IMR-90 (cell line): ENCODE measurements at regions not wholly inside any gene's neighbourhood (a gene's known extent, or its start where the extent isn't known, plus 50 kb on each side); places are given as distances from the start of the nearest gene placed in this dataset.

Experiments used
- ATAC-seq: fragments of 200-7000 bp; cut with Tn5 transposase; 2 replicates; pipeline ENCODE4 v1.9.1; 2020; ENCODE audit warnings: low read depth, mild to moderate bottlenecking, moderate library complexity
- BruUV-seq: library from RNA; stranded (reverse); fragments of 400-500 nt; replicated peaks from 2 replicates; lab custom pipeline; 2021; lab: Mats Ljungman, UMichigan
- CTCF ChIA-PET: fragments of 300-600 bp; formaldehyde crosslinking; extraction: SDS; loops from one replicate; lab custom pipeline; 2021; ENCODE audit warnings: antibody characterized with exemption; lab: Yijun Ruan, JAX
- POLR2A ChIA-PET: fragments of 300-600 bp; sonication (Branson Sonifier 250); formaldehyde crosslinking; loops from one replicate; lab custom pipeline; 2022; ENCODE audit warnings: antibody characterized with exemption; ENCODE audit not compliant: unreplicated experiment; lab: Charles Lee
- DNase-seq: peaks from one replicate; pipeline ENCODE4 v3.0.0; 2013
- H2AFZ ChIP-seq: replicated peaks from 2 replicates; pipeline ENCODE3; 2013; ENCODE audit warnings: low read length, mild to moderate bottlenecking; ENCODE audit not compliant: poor library complexity
- H2AK5ac ChIP-seq: 2 replicates; pipeline ENCODE4 v1.6.1; 2013; ENCODE audit warnings: low read depth, low read length, inconsistent platforms
- H2AK9ac ChIP-seq: replicated peaks from 2 replicates; pipeline ENCODE3; 2013; ENCODE audit warnings: mild to moderate bottlenecking, low read depth, low read length, moderate library complexity; ENCODE audit not compliant: poor library complexity
- H2BK120ac ChIP-seq: 2 replicates; pipeline ENCODE4 v1.6.1; 2013; ENCODE audit warnings: low read depth, low read length, inconsistent platforms
- H2BK15ac ChIP-seq: 3 replicates; pipeline ENCODE4 v1.6.1; 2013; ENCODE audit warnings: low read depth, low read length, inconsistent platforms
- H2BK20ac ChIP-seq: 2 replicates; pipeline ENCODE4 v1.6.1; 2013; ENCODE audit warnings: low read depth, mild to moderate bottlenecking, inconsistent platforms, low read length, moderate library complexity
- H2BK5ac ChIP-seq: 2 replicates; pipeline ENCODE4 v1.6.1; 2013; ENCODE audit warnings: mild to moderate bottlenecking, low read depth, low read length, inconsistent platforms; ENCODE audit not compliant: poor library complexity, severe bottlenecking
- H3K14ac ChIP-seq: replicated peaks from 2 replicates; pipeline ENCODE4 v1.6.1; 2013; ENCODE audit warnings: low read depth, low read length, inconsistent platforms
- H3K18ac ChIP-seq: 2 replicates; pipeline ENCODE4 v1.6.1; 2013; ENCODE audit warnings: low read depth, low read length, control low read depth
- H3K23ac ChIP-seq: 2 replicates; pipeline ENCODE4 v1.6.1; 2013; ENCODE audit warnings: low read depth, low read length, inconsistent platforms
- H3K27ac ChIP-seq: 2 replicates; pipeline ENCODE4 v1.5.1; 2013; ENCODE audit warnings: mild to moderate bottlenecking, control low read depth, low read length; ENCODE audit not compliant: insufficient read depth
- H3K27me3 ChIP-seq: 2 replicates; pipeline ENCODE4 v1.6.1; 2013; ENCODE audit warnings: low read length; ENCODE audit not compliant: control insufficient read depth, insufficient read depth
- H3K36me3 ChIP-seq: 2 replicates; pipeline ENCODE4 v1.6.1; 2013; ENCODE audit warnings: low read length, mixed read lengths; ENCODE audit not compliant: control insufficient read depth, insufficient read depth
- H3K4ac ChIP-seq: 2 replicates; pipeline ENCODE4 v1.6.1; 2013; ENCODE audit warnings: low read depth, low read length, inconsistent platforms
- H3K4me1 ChIP-seq: 2 replicates; pipeline ENCODE4 v1.6.1; 2013; ENCODE audit warnings: low read length, mixed read lengths; ENCODE audit not compliant: control insufficient read depth, insufficient read depth
- H3K4me2 ChIP-seq: 2 replicates; pipeline ENCODE4 v1.6.1; 2013; ENCODE audit warnings: low read depth, mild to moderate bottlenecking, control low read depth, low read length, moderate library complexity
- H3K4me3 ChIP-seq: 2 replicates; pipeline ENCODE4 v1.5.1; 2013; ENCODE audit warnings: low read depth, mild to moderate bottlenecking, control low read depth, low read length, moderate library complexity; ENCODE audit not compliant: insufficient read depth
- H3K56ac ChIP-seq: 2 replicates; pipeline ENCODE4 v1.6.1; 2013; ENCODE audit warnings: low read length, inconsistent platforms; ENCODE audit not compliant: insufficient read depth; ENCODE audit errors: extremely low read depth
- H3K79me1 ChIP-seq, 2 experiments: 2 replicates each; pipeline ENCODE4 v1.6.1; 2013; ENCODE audit warnings: low read length in 2 of 2, inconsistent platforms in 1 of 2, low read depth in 1 of 2
- H3K9ac ChIP-seq: 2 replicates; pipeline ENCODE4 v1.6.1; 2013; ENCODE audit warnings: low read depth, low read length, control low read depth
- H3K9me1 ChIP-seq: 2 replicates; pipeline ENCODE4 v1.6.1; 2013; ENCODE audit warnings: low read length, inconsistent platforms; ENCODE audit not compliant: insufficient read depth
- H3K9me3 ChIP-seq: 2 replicates; pipeline ENCODE4 v1.6.1; 2013; ENCODE audit warnings: low read length; ENCODE audit not compliant: control insufficient read depth, insufficient read depth
- H4K20me1 ChIP-seq: 2 replicates; pipeline ENCODE4 v1.6.1; 2013; ENCODE audit warnings: low read length, inconsistent platforms; ENCODE audit not compliant: insufficient read depth
- H4K5ac ChIP-seq: 2 replicates; pipeline ENCODE4 v1.6.1; 2013; ENCODE audit warnings: mild to moderate bottlenecking, low read depth, low read length, control low read depth
- H4K8ac ChIP-seq, 2 experiments: 2 replicates each; pipeline ENCODE4 v1.6.1; 2013; ENCODE audit warnings: low read depth in 2 of 2, low read length in 2 of 2, control low read depth in 1 of 2, inconsistent platforms in 1 of 2
- H4K91ac ChIP-seq: 2 replicates; pipeline ENCODE4 v1.6.1; 2013; ENCODE audit warnings: low read depth, low read length, inconsistent platforms; ENCODE audit not compliant: insufficient read depth
- BHLHE40 ChIP-seq: fragments of 150-350 bp; IDR thresholded peaks from 2 replicates; pipeline ENCODE4 v1.6.1; 2016; ENCODE audit warnings: mild to moderate bottlenecking, low read depth, low read length
- CEBPB ChIP-seq: IDR thresholded peaks from 2 replicates; pipeline ENCODE4 v1.6.1; 2012; ENCODE audit warnings: low read depth, low read length, improper control_type of control experiment
- CHD1 ChIP-seq: IDR thresholded peaks from 2 replicates; pipeline ENCODE4 v1.6.1; 2012; ENCODE audit warnings: low read depth, low read length, improper control_type of control experiment
- CTCF ChIP-seq: conservative IDR thresholded peaks from 2 replicates; pipeline ENCODE4 v1.5.1; 2012; ENCODE audit warnings: mild to moderate bottlenecking, low read depth, low read length, improper control_type of control experiment
- ELK1 ChIP-seq: fragments of 150-350 bp; IDR thresholded peaks from 2 replicates; pipeline ENCODE4 v1.6.1; 2016; ENCODE audit warnings: low read depth, mild to moderate bottlenecking, low read length, moderate library complexity, borderline replicate concordance
- FOS ChIP-seq: fragments of 150-350 bp; IDR thresholded peaks from 2 replicates; pipeline ENCODE4 v1.6.1; 2016; ENCODE audit warnings: low read depth, low read length
- MAFK ChIP-seq: IDR thresholded peaks from 2 replicates; pipeline ENCODE4 v1.6.1; 2012; ENCODE audit warnings: low read depth, low read length, improper control_type of control experiment
- MAZ ChIP-seq: IDR thresholded peaks from 2 replicates; pipeline ENCODE4 v1.6.1; 2012; ENCODE audit warnings: low read depth, mild to moderate bottlenecking, low read length, improper control_type of control experiment, moderate library complexity, borderline replicate concordance
- MXI1 ChIP-seq: IDR thresholded peaks from 2 replicates; pipeline ENCODE4 v1.6.1; 2012; ENCODE audit warnings: low read depth, mild to moderate bottlenecking, low read length, moderate library complexity, borderline replicate concordance
- NFE2L2 ChIP-seq: fragments of 150-350 bp; IDR thresholded peaks from 2 replicates; pipeline ENCODE4 v1.6.1; 2016; ENCODE audit warnings: low read depth, mild to moderate bottlenecking, low read length
- POLR2A ChIP-seq: IDR thresholded peaks from 2 replicates; pipeline ENCODE4 v1.6.1; 2012; ENCODE audit warnings: mild to moderate bottlenecking, low read depth, low read length
- RAD21 ChIP-seq: IDR thresholded peaks from 2 replicates; pipeline ENCODE4 v1.6.1; 2012; ENCODE audit warnings: low read length, improper control_type of control experiment
- RCOR1 ChIP-seq: IDR thresholded peaks from 2 replicates; pipeline ENCODE4 v1.6.1; 2012; ENCODE audit warnings: mild to moderate bottlenecking, low read length, improper control_type of control experiment; ENCODE audit not compliant: insufficient replicate concordance
- RFX5 ChIP-seq: IDR thresholded peaks from 2 replicates; pipeline ENCODE4 v1.8.0; 2012; ENCODE audit warnings: low read depth, mild to moderate bottlenecking, low read length, moderate library complexity
- SMC3 ChIP-seq: fragments of 150-350 bp; IDR thresholded peaks from 2 replicates; pipeline ENCODE4 v1.6.1; 2016; ENCODE audit warnings: low read depth, mild to moderate bottlenecking, antibody characterized with exemption, low read length, moderate library complexity
- USF2 ChIP-seq: fragments of 150-350 bp; IDR thresholded peaks from 2 replicates; pipeline ENCODE4 v1.6.1; 2017; ENCODE audit warnings: mild to moderate bottlenecking, antibody characterized with exemption, low read length, low read depth
- WGBS, 2 experiments: methylation state at CpG; one replicate each; pipeline versions ENCODE4 v1.1.5 to v1.1.7; 2013; ENCODE audit warnings: missing lambda C conversion rate in 2 of 2; ENCODE audit not compliant: insufficient read length in 1 of 2; ENCODE audit errors: extremely low coverage in 2 of 2; 5-methylcytosine and 5-hydroxymethylcytosine counted together
- dilution Hi-C: fragments of 300-500 bp; cut with HindIII; formaldehyde crosslinking; loops from one replicate; pipeline ENCODE4 v1.14.3; 2018; ENCODE audit warnings: low sequenced_read_pairs; ENCODE audit not compliant: unreplicated experiment
- in situ Hi-C: fragments of 300-500 bp; cut with MboI; formaldehyde crosslinking; loops from 3 replicates; pipeline ENCODE4 v1.14.3; 2019; ENCODE audit warnings: low sequenced_read_pairs, inconsistent platforms, mixed read lengths
- intact Hi-C: fragments of 100-400 bp; cut with micrococcal nuclease; formaldehyde crosslinking; loops from 2 replicates; pipeline ENCODE4 v1.10.0; 2022

GRCh38 chr14:106346534-106347290, 820.3 kb downstream of the TMEM121 start:
- H2BK120ac ChIP-seq: no peak overlapping the region
- ChIA-PET CTCF (no interaction called here), POLR2A (no interaction called here)
- H3K56ac ChIP-seq: no peak overlapping the region
- H3K18ac ChIP-seq: no peak overlapping the region
- dilution Hi-C loops: no loop called here
- H2AK5ac ChIP-seq: no peak overlapping the region
- H3K27ac ChIP-seq: no peak overlapping the region
- no peak overlapping the region for H2BK20ac ChIP-seq
- H3K27me3 ChIP-seq: no peaks in the 10 kb centered on the region
- H3K4me2 ChIP-seq: no peak overlapping the region
- intact Hi-C loops: no loop called here
- H3K79me1 ChIP-seq: no peaks in the 10 kb centered on the region
- no peak overlapping the region for H4K5ac ChIP-seq
- no peak overlapping the region for H3K4ac ChIP-seq
- no peak for DNase-seq
- H3K4me3 ChIP-seq: no peak overlapping the region
- H4K20me1 ChIP-seq: no peaks in the 10 kb centered on the region
- no peak overlapping the region for H3K9ac ChIP-seq
- no peaks in the 10 kb centered on the region for H3K36me3 ChIP-seq
- no peak overlapping the region for H4K8ac ChIP-seq
- no peak overlapping the region for H3K23ac ChIP-seq
- H2BK15ac ChIP-seq: no peak overlapping the region
- TF ChIP-seq RAD21 (no peak), USF2 (no peak), CHD1 (no peak), CEBPB (no peak), POLR2A (no peak), NFE2L2 (no peak), MAZ (no peak), SMC3 (no peak), RFX5 (no peak), FOS (no peak), CTCF (no peak), ELK1 (no peak), MXI1 (no peak), MAFK (no peak), RCOR1 (no peak), BHLHE40 (no peak)
- H3K9me1 ChIP-seq: no peaks in the 10 kb centered on the region
- in situ Hi-C loops: no loop called here
- ATAC-seq: no peak
- no CpG with 5 or more reads among the region's 4 CpGs for WGBS, 2 experiments
- no peak overlapping the region for H2AK9ac ChIP-seq
- no peak overlapping the region for H2BK5ac ChIP-seq
- no peak overlapping the region for H4K91ac ChIP-seq
- no peaks in the 10 kb centered on the region for H3K4me1 ChIP-seq
- no peak overlapping the region for H3K14ac ChIP-seq
- no peak overlapping the region for H2AFZ ChIP-seq
- BruUV-seq: no TSS peak
- no peaks in the 10 kb centered on the region for H3K9me3 ChIP-seq
